ENCODE measurements at regions not wholly inside any gene's neighbourhood (a gene's known extent, or its start where the extent isn't known, plus 50 kb on each side); places are given as distances from the start of the nearest gene placed in this dataset.

GRCh38 chr12:17215759-17216570, 610.0 kb upstream of the LMO3 start:
- no peak for DNase-seq (ENCODE audit: low read depth)
- H3K4me3 ChIP-seq (ENCODE audit: low read depth, low read length): no peak overlapping the region
- TF ChIP-seq CTCF (IDR thresholded peaks at IDR 0.05; ENCODE audit: insufficient read depth, low read depth, low read length, missing control alignments): no peak

GRCh38 chr12:17214929-17215328, 609.0 kb upstream of the LMO3 start:
- H3K4me3 ChIP-seq (ENCODE audit: low read depth, low read length): no peak overlapping the region
- TF ChIP-seq CTCF (IDR thresholded peaks at IDR 0.05; ENCODE audit: insufficient read depth, low read depth, low read length, missing control alignments): no peak
- no peak for DNase-seq (ENCODE audit: low read depth)

GRCh38 chr12:17206553-17206952, 600.6 kb upstream of the LMO3 start:
- TF ChIP-seq CTCF (IDR thresholded peaks at IDR 0.05; ENCODE audit: insufficient read depth, low read depth, low read length, missing control alignments): no peak
- H3K4me3 ChIP-seq (ENCODE audit: low read depth, low read length): no peak overlapping the region
- DNase-seq (ENCODE audit: low read depth): no peak

GRCh38 chr12:17204289-17205054, 598.5 kb upstream of the LMO3 start:
- no peak for DNase-seq (ENCODE audit: low read depth)
- no peak overlapping the region for H3K4me3 ChIP-seq (ENCODE audit: low read depth, low read length)
- TF ChIP-seq CTCF (IDR thresholded peaks at IDR 0.05; ENCODE audit: insufficient read depth, low read depth, low read length, missing control alignments): no peak

- no peak for TF ChIP-seq CTCF (IDR thresholded peaks at IDR 0.05; ENCODE audit: insufficient read depth, low read depth, low read length, missing control alignments)
- H3K4me3 ChIP-seq (ENCODE audit: low read depth, low read length): no peak overlapping the region
- no peak for DNase-seq (ENCODE audit: low read depth)
These were observed 597.5 kb upstream of the LMO3 start for GRCh38 chr12:17203497-17203896.

- no peak overlapping the region for H3K4me3 ChIP-seq (ENCODE audit: low read depth, low read length)
- DNase-seq (ENCODE audit: low read depth): no peak
These were observed 592.0 kb upstream of the LMO3 start for GRCh38 chr12:17197971-17198370.

More at GRCh38 chr12:17197971-17198370, 592.0 kb upstream of the LMO3 start:
- TF ChIP-seq CTCF (IDR thresholded peaks at IDR 0.05; ENCODE audit: insufficient read depth, low read depth, low read length, missing control alignments): no peak
